ENCODE measurements at regions not wholly inside any gene's neighbourhood (a gene's known extent, or its start where the extent isn't known, plus 50 kb on each side); places are given as distances from the start of the nearest gene placed in this dataset.

GRCh38 chr2:104004821-104005220 lies 849.1 kb upstream of the POU3F3 start:
- Histone ChIP-seq H3K4me2 (replicated peaks; ENCODE audit: extremely low read depth, low read length, poor library complexity, severe bottlenecking) (no peak overlapping the region), H3K9me3 (replicated peaks in 1 of 2; ENCODE audit: control insufficient read depth in 1 of 2, insufficient read depth in 1 of 2, low read length in 2 of 2) (no peaks in the 10 kb centered on the region), H2AFZ (ENCODE audit: insufficient read depth, low read depth, low read length, poor library complexity, severe bottlenecking) (no peak overlapping the region), H3K79me2 (ENCODE audit: insufficient read depth, low read length) (no peaks in the 10 kb centered on the region), H3K36me3 (replicated peaks in 1 of 2; ENCODE audit: control insufficient read depth in 1 of 2, insufficient read depth in 2 of 2, low read length in 2 of 2) (no peaks in the 10 kb centered on the region), H3K9ac (ENCODE audit: insufficient read depth, low read length, poor library complexity, severe bottlenecking) (no peak overlapping the region), H4K20me1 (ENCODE audit: insufficient read depth, low read length) (no peaks in the 10 kb centered on the region), H3K4me3 (replicated peaks in 1 of 3; ENCODE audit: low read depth in 2 of 3, low read length in 3 of 3) (no peak overlapping the region), H3K4me1 (ENCODE audit: control insufficient read depth in 1 of 2, insufficient read depth in 2 of 2, low read length in 2 of 2) (no peaks in the 10 kb centered on the region), H3K27ac (ENCODE audit: low read depth in 1 of 2, low read length in 2 of 2) (no peak overlapping the region), H3K27me3 (ENCODE audit: control insufficient read depth in 2 of 2, insufficient read depth in 2 of 2, low read length in 2 of 2) (no peaks in the 10 kb centered on the region)
- no peak for TF ChIP-seq CTCF (IDR thresholded peaks at IDR 0.05)
- Mint-ChIP-seq H3K27ac (no peak overlapping the region), H3K4me3 (no peak overlapping the region), H3K9me3 (peaks cover 0 to 4% (median 2%) of the 10 kb centered on the region in 7 donors), H3K4me1 (no peaks in the 10 kb centered on the region), H3K36me3 (no peaks in the 10 kb centered on the region), H3K27me3 (ENCODE audit: low read depth in 3 of 3) (peaks cover 0 to 2% (median 0%) of the 10 kb centered on the region in 3 donors)
- intact Hi-C loops (cut with micrococcal nuclease): no loop called here
- WGBS (ENCODE audit: insufficient coverage): no CpG with 5 or more reads among the region's 3 CpGs
- DNase-seq: no peak

- intact Hi-C loops (cut with micrococcal nuclease): no loop called here
- Histone ChIP-seq H3K4me3 (replicated peaks in 1 of 3; ENCODE audit: low read depth in 2 of 3, low read length in 3 of 3) (no peak overlapping the region), H3K9ac (ENCODE audit: insufficient read depth, low read length, poor library complexity, severe bottlenecking) (no peak overlapping the region), H3K27ac (ENCODE audit: low read depth in 1 of 2, low read length in 2 of 2) (no peak overlapping the region), H3K4me2 (replicated peaks; ENCODE audit: extremely low read depth, low read length, poor library complexity, severe bottlenecking) (no peak overlapping the region), H3K27me3 (ENCODE audit: control insufficient read depth in 2 of 2, insufficient read depth in 2 of 2, low read length in 2 of 2) (no peaks in the 10 kb centered on the region), H2AFZ (ENCODE audit: insufficient read depth, low read depth, low read length, poor library complexity, severe bottlenecking) (no peak overlapping the region), H3K4me1 (ENCODE audit: control insufficient read depth in 1 of 2, insufficient read depth in 2 of 2, low read length in 2 of 2) (no peaks in the 10 kb centered on the region), H4K20me1 (ENCODE audit: insufficient read depth, low read length) (no peaks in the 10 kb centered on the region), H3K79me2 (ENCODE audit: insufficient read depth, low read length) (no peaks in the 10 kb centered on the region), H3K9me3 (replicated peaks in 1 of 2; ENCODE audit: control insufficient read depth in 1 of 2, insufficient read depth in 1 of 2, low read length in 2 of 2) (no peaks in the 10 kb centered on the region), H3K36me3 (replicated peaks in 1 of 2; ENCODE audit: control insufficient read depth in 1 of 2, insufficient read depth in 2 of 2, low read length in 2 of 2) (no peaks in the 10 kb centered on the region)
- no peak for DNase-seq
- no peak for TF ChIP-seq CTCF (IDR thresholded peaks at IDR 0.05)
- Mint-ChIP-seq H3K27ac (no peak overlapping the region), H3K36me3 (no peaks in the 10 kb centered on the region), H3K4me1 (no peaks in the 10 kb centered on the region), H3K9me3 (peaks cover 0 to 5% (median 0%) of the 10 kb centered on the region in 7 donors), H3K27me3 (ENCODE audit: low read depth in 3 of 3) (peaks cover 0 to 4% (median 0%) of the 10 kb centered on the region in 3 donors), H3K4me3 (no peak overlapping the region)
- WGBS (ENCODE audit: insufficient coverage): 80% methylated on average over 1 of the region's 3 CpGs
Observed at GRCh38 chr2:104016801-104017200, 837.1 kb upstream of the POU3F3 start.
